Fibroblast of the aortic adventitia (primary cell): ENCODE measurements at regions not wholly inside any gene's neighbourhood (a gene's known extent, or its start where the extent isn't known, plus 50 kb on each side); places are given as distances from the start of the nearest gene placed in this dataset.

ENCODE experiments used
- DNase-seq: peaks from one replicate; pipeline ENCODE4 v3.0.0-alpha.2; 2010; ENCODE audit warnings: low read depth
- H3K4me3 ChIP-seq: 2 replicates; pipeline ENCODE4 v1.5.1; 2011; ENCODE audit warnings: low read depth, mild to moderate bottlenecking, control low read depth, low read length, moderate library complexity
- TF ChIP-seq, protein P1 (sequence below): IDR thresholded peaks from 2 replicates; pipeline ENCODE4 v1.5.1; 2011; ENCODE audit warnings: mild to moderate bottlenecking, low read length, control low read depth, inconsistent platforms; ENCODE audit not compliant: insufficient read depth

DNA sequence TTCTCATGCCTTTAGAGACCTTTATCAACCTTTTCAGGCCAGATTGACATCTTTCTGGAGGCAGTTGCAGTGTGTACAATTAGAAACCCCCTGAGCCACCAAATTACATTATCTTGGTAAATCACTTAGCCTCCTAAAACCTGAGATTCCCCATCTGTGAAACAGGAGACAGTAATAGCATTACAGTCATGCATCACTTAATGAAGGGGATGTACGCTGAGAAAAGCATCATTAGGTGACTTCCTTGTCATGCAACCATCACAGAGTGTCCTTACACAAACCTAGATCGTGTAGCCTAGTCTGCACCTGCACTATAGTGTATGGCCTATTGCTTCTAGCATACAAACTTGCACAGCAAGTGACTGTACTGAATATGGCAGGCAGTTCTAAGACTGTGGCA is 400.8 kb upstream of the CNTN3 start:
- DNase-seq, result no peak
- TF ChIP-seq, protein P1, sequence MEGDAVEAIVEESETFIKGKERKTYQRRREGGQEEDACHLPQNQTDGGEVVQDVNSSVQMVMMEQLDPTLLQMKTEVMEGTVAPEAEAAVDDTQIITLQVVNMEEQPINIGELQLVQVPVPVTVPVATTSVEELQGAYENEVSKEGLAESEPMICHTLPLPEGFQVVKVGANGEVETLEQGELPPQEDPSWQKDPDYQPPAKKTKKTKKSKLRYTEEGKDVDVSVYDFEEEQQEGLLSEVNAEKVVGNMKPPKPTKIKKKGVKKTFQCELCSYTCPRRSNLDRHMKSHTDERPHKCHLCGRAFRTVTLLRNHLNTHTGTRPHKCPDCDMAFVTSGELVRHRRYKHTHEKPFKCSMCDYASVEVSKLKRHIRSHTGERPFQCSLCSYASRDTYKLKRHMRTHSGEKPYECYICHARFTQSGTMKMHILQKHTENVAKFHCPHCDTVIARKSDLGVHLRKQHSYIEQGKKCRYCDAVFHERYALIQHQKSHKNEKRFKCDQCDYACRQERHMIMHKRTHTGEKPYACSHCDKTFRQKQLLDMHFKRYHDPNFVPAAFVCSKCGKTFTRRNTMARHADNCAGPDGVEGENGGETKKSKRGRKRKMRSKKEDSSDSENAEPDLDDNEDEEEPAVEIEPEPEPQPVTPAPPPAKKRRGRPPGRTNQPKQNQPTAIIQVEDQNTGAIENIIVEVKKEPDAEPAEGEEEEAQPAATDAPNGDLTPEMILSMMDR, result no peak
- H3K4me3 ChIP-seq, result no peak overlapping the region

DNA sequence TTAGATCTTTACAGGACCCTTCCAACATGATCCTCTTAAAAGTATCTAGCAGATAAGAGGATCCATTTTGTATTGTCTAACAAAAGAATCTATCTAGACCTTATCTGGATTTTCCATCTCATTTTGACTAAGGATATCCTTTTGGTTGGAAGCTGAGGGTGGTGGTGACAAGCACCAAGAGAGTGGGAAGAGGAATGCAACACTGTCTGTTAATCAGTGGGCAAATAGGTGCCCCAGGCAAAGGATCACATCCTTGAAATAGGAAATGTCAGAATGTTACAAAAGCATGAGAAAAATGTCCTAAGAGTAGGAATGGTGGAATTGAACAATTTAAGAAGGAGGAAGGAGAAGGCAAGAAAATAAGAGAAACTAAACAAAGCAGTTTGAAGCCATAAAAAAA is 420.7 kb upstream of the CNTN3 start:
- no peak for DNase-seq
- H3K4me3 ChIP-seq, result no peak overlapping the region
- TF ChIP-seq, protein P1, result no peak

- TF ChIP-seq, protein P1, result no peak
- no peak overlapping the region for H3K4me3 ChIP-seq
- DNase-seq, result no peak
Measured at GRCh38 chr3:75042941-75043340, 428.5 kb upstream of the CNTN3 start.

DNA sequence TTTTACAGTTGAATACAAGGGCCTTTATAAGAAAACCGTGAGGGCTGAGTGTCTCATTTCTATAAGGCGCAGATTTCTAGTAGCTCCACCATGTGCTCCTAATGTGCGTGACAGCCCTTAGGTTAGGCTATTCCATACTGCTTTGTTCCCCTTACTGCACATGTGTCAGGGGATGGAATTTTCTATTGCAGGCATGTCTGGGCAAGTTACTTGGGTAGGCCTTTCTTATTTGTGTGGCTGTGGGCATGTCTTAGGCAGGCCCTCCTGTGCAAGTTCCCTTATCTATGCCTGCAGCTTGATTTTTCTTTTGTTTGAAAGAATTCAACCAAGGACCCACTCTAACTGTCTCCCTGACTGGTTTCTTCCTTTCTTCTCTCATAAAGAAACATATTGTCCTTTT is 434.2 kb upstream of the CNTN3 start:
- H3K4me3 ChIP-seq, result no peak overlapping the region
- DNase-seq, result peak; percentile 17
- TF ChIP-seq, protein P1, result no peak

- DNase-seq, result peak; percentile 4
- H3K4me3 ChIP-seq, result no peak overlapping the region
- TF ChIP-seq, protein P1, result no peak
Measured at GRCh38 chr3:75049533-75049932, 435.1 kb upstream of the CNTN3 start.

GRCh38 chr3:75059120-75059519 is 444.7 kb upstream of the CNTN3 start:
- TF ChIP-seq, protein P1, result no peak
- H3K4me3 ChIP-seq, result no peak overlapping the region
- no peak for DNase-seq

DNA sequence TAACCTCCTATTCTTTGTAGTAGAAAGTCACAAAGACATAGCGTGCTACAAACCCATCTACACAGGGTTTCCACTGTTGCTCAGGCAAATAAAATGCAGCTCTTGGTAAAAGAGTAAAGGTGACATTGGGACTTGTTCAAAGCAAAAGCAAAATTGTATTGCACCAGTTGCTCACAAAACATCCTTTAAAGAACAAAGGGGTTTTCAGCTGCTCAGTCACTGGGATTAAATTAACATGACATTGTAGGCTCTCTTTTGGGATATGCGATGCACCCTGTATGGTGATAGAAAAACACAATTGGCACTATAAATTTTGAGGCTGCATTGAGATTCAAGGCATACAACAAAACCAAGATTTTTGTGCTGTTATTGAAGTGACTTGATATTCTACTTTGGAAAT is 447.3 kb upstream of the CNTN3 start:
- no peak for DNase-seq
- TF ChIP-seq, protein P1, result no peak
- H3K4me3 ChIP-seq, result no peak overlapping the region
